Tongue (tissue), 1 donor: ENCODE measurements at regions not wholly inside any gene's neighbourhood (a gene's known extent, or its start where the extent isn't known, plus 50 kb on each side); places are given as distances from the start of the nearest gene placed in this dataset.

Source experiments
- DNase-seq: peaks from one replicate; pipeline ENCODE4 v3.0.0-alpha.2; 2015

- no peak for DNase-seq
Observed at GRCh38 chr22:47738472-47739013, 976.1 kb downstream of the TBC1D22A start.

GRCh38 chr22:47736186-47737034, 974.0 kb downstream of the TBC1D22A start:
- peak; percentile 33 for DNase-seq

GRCh38 chr22:47734511-47734910, 972.1 kb downstream of the TBC1D22A start:
- no peak for DNase-seq

GRCh38 chr22:47727641-47728040, 965.2 kb downstream of the TBC1D22A start:
- DNase-seq = no peak

GRCh38 chr22:47724751-47725150, 962.3 kb downstream of the TBC1D22A start:
- DNase-seq = no peak

- no peak for DNase-seq
Observed at GRCh38 chr22:47724030-47724429, 961.6 kb downstream of the TBC1D22A start.

GRCh38 chr22:47718337-47718736, 955.9 kb downstream of the TBC1D22A start:
- DNase-seq = no peak

- no peak for DNase-seq
Observed at GRCh38 chr22:47716890-47717615, 954.6 kb downstream of the TBC1D22A start.

- DNase-seq = no peak
Observed at GRCh38 chr22:47715866-47716578, 953.6 kb downstream of the TBC1D22A start.

- DNase-seq = no peak
Observed at GRCh38 chr22:47713941-47714340, 951.5 kb downstream of the TBC1D22A start.

- DNase-seq = no peak
Observed at GRCh38 chr22:47710135-47710534, 947.7 kb downstream of the TBC1D22A start.

- no peak for DNase-seq
Observed at GRCh38 chr22:47705350-47705749, 942.9 kb downstream of the TBC1D22A start.

- no peak for DNase-seq
Observed at GRCh38 chr22:47698906-47699305, 936.5 kb downstream of the TBC1D22A start.

- no peak for DNase-seq
Observed at GRCh38 chr22:47697861-47698260, 935.4 kb downstream of the TBC1D22A start.

GRCh38 chr22:47696776-47697175, 934.3 kb downstream of the TBC1D22A start:
- DNase-seq = no peak

GRCh38 chr22:47695176-47695575, 932.7 kb downstream of the TBC1D22A start:
- DNase-seq = no peak

GRCh38 chr22:47694536-47695130, 932.2 kb downstream of the TBC1D22A start:
- DNase-seq = peak; percentile 5

GRCh38 chr22:47693606-47694005, 931.2 kb downstream of the TBC1D22A start:
- DNase-seq = no peak

- no peak for DNase-seq
Observed at GRCh38 chr22:47692811-47693210, 930.4 kb downstream of the TBC1D22A start.

- peak; percentile 25 for DNase-seq
Observed at GRCh38 chr22:47691152-47691895, 928.9 kb downstream of the TBC1D22A start.

- DNase-seq = no peak
Observed at GRCh38 chr22:47690586-47690985, 928.1 kb downstream of the TBC1D22A start.
